ENCODE measurements at regions not wholly inside any gene's neighbourhood (a gene's known extent, or its start where the extent isn't known, plus 50 kb on each side); places are given as distances from the start of the nearest gene placed in this dataset.

DNA sequence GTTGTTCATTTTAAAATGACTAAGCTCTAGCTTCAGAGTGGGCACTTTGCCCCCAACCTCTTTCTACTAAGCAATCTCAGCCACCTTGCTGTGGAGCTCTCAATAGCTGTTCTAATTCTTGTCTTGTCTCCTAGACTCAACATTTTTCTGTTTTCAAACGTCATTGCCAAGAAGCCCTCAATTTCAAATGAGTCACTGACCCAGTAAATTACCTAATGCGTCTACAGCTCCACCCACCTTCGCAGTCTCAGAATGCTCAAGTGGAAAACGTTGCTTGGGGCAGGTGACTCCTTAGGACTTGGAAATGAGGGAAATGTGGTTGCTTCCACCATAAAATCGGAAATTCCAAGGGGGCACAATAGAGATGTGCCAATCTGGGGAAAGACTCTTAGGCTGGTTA is 59.0 kb downstream of the ING2 start:
- FAIRE-seq: no peak

DNA sequence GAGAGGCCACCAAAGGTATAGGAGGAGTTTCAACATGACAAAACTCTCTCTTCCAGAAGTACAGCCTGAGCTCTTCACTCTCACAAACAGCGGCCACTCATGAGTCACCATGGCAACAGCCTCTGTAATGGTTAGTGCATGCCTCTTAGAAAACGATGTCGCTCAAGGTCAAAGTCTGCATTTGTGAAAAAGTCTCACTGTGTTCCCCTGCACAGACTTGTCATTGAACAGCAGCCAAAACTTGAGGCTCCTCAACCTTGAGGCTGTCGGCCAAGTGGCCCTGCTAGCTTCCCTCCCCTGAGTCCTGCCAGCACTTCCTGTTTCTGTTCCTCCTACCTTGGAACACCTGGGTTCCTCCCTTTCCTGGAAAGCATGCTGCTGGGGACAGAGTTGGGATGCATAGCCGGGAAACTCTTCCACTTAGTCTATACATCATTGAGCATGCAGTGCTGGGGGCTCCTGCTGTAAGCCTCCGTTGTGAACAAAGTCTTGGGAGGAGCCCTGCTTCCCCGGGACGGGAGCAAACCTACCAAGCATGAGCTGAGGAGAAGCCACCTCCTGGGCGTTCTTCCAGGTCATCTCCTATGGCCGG is 66.6 kb downstream of the ING2 start:
- no peak for FAIRE-seq

DNA sequence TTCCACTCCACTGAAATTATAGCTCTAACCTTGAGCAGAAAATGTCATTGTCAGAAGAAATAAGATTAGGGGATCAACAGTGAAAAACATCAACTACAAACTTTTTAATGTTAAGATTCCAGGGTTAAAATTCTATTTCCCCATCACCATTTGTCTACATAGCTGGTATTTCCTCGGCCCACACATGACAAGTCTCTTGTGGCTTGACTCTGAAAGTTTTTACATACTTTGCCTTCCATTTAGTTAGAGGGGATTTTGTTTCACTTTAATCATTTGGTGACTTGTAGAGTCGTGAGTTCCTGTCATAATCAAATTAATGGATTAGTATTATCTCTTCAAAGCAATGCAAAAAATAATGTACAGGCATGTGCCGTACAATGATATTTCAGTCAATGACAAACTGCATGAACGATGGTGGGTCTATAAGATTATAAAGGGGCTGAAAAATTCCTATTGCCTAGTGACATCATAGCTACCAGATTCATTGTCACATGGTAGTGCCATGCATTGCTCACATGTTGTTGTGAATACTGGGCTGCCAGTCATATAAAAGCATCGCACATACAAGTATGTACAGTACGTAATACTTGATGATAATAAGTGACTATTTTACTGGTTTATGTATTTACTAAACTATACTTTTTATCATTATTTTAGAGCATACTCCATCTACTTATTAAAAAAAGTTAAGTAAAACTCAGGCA is 72.0 kb downstream of the ING2 start:
- no peak for FAIRE-seq

DNA sequence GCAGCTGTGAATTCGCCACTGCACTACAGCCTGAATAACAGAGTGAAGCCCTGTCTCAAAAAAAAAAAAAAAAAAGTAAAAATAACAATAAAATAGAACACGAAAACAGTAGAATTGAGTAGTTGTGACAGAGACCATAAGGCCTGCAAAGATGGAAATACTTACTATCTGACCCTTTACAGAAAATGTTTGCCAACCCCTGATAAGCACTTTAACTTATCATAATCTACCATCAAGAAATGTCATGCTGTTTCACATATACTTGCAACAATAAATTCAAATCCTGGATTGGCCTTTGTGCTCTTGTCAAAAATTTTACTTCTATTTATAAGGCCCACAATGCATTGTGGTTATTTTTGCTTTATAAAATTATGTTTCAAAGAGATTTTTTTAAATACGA is 75.5 kb downstream of the ING2 start:
- no peak for FAIRE-seq

- peak; percentile 60 for FAIRE-seq
Measured at GRCh38 chr4:183580849-183581248, 76.0 kb downstream of the ING2 start.

- FAIRE-seq: no peak
Measured at GRCh38 chr4:183586824-183587223, 72.2 kb downstream of the RWDD4 start.

DNA sequence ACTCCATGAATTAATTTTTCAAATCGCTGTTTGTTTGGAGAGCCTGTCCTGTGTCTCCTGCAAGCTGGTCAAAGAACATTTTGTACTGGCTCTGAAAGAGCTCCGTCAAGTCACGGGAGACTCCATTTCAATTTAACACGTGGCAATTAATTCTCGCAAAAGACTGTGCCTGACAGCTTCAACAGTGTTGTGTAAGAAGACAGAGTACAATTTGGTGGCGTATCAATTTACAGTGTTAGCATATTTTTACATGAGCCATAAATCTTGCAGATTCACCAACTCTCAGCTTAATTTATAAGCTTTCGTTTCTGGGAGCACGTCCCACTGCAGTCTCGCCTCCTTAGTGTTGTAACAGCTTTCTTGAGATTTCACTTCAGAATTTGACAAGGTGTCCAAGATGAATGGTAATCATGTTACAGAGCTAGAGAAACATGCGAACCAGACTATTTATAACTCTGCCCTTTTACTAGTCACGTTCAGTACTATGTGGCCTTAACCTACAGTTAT is 70.8 kb downstream of the RWDD4 start:
- no peak for FAIRE-seq

DNA sequence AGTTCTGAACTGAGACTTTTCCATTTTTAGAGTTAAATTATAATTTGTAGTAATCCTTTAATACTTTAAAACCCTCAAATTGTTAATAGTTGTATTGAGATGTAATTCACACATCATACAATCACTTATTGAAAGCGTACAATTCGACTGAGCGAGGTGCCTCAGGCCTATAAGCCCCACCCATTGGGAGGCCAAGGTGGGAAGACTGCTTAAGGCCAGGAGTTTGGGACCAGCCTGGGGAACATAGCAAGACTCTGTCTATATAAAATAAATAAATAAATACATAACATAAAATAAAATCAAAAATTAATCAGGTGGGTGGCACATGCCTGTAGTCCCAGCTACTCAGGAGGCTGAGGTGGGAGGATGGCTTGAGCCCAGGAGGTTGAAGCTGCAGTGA is 70.3 kb downstream of the RWDD4 start:
- no peak for FAIRE-seq

DNA sequence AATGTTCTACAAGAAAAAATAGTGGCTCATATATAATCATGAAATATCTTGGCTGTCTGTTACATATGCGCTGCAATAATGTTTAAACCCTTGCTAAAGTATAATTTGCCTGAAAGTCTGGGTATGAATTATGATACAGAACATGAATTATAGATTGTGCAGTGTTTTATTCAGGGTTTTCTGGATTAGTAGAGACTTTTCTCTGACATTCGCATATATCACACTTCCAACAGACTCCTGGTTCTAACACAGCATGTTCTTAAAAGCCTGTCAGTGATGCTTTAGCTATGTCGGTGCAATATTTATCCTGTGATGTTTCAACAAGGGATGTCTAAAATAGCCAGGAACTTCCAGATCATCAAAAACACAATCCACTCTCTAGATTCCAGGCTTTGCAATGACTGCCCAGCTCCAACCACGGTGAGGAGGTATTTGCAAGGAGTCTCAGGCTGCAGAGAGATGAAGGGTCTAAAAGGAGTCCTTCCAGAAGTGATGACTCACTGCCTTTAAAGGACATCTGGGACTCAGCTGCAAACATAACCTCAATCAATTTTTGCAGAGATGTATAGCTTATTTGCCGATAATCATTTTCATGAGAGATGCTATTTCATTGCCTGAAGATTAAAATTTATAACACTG is 69.4 kb downstream of the RWDD4 start:
- FAIRE-seq: no peak

Measured in G401.6 (cell line).